ENCODE measurements at regions not wholly inside any gene's neighbourhood (a gene's known extent, or its start where the extent isn't known, plus 50 kb on each side); places are given as distances from the start of the nearest gene placed in this dataset.

DNA sequence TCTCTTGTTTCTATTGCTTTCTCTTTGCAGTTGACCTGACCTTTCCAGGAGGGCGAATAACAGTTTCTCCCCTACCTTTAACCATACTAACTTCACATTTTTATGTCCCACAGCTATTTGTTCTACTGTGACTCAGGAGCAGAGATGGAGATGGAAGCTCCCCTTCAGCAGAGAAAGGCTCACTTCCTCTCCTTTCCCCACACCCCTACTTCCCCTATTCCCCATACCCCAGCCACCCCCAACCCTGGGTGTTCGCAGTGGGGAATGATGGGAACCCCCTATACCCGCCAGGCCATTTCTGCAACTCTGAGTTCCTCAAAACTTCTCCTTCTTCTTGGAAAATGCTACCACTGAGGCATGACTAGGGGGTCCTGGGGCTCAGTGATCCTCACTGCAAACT is 285.4 kb upstream of the MGAT5 start:
- no peaks in the 10 kb centered on the region for H3K9me3 Mint-ChIP-seq
- no peak for DNase-seq
- H3K27ac Mint-ChIP-seq: no peak overlapping the region
- H3K27me3 Mint-ChIP-seq (ENCODE audit: insufficient read depth): peaks cover 5% of the 10 kb centered on the region
- no peak for TF ChIP-seq CTCF (IDR thresholded peaks at IDR 0.05)
- no peak overlapping the region for H3K4me3 Mint-ChIP-seq
- peaks cover 43% of the 10 kb centered on the region for H3K4me1 Mint-ChIP-seq (ENCODE audit: low read depth)
- H3K36me3 Mint-ChIP-seq (ENCODE audit: low read depth): no peaks in the 10 kb centered on the region

DNA sequence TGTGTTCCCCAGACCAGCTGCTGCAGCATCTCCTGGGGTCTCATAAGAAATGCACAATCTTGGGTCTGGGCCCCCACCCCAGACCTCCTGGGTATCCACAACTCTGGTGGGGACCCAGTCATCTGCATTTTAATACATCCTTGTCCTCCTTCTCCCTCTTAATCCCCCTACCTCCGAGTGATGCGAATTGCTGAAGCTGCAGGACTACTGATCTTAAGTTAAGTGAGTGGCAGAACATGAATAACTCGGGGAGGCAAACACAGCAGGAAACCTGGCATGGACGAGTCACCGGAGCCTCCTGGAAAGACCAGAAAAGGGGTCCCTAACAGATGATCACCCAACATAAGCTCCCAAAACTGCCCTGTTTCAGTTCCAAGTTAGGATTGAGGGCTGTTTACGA is 283.2 kb upstream of the MGAT5 start:
- TF ChIP-seq CTCF (IDR thresholded peaks at IDR 0.05): no peak
- Mint-ChIP-seq H3K27me3 (ENCODE audit: insufficient read depth) (peaks cover 5% of the 10 kb centered on the region), H3K4me3 (no peak overlapping the region), H3K27ac (no peak overlapping the region), H3K9me3 (no peaks in the 10 kb centered on the region), H3K36me3 (ENCODE audit: low read depth) (no peaks in the 10 kb centered on the region), H3K4me1 (ENCODE audit: low read depth) (peaks cover 65% of the 10 kb centered on the region)
- DNase-seq: no peak

DNA sequence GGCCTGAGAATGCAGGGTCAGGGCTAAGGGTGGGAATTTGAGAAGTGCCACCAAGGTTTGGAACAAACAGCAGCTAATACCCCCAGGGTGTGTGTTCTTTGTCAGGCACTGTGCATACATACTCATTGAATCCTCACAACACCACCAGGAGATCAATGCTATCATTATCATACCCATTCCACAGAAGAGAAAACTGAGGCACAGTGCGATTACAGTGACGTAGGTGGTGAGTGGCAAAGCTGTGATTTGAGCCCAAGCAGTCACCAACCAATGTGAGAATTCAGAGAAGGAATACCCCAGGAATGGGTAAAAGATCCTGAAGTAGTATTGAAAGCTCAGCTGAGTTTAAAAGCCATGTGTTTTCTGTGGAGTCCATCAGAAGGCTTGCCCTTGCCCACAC is 281.6 kb upstream of the MGAT5 start:
- DNase-seq: no peak
- H3K4me1 Mint-ChIP-seq (ENCODE audit: low read depth): peaks cover 82% of the 10 kb centered on the region
- H3K9me3 Mint-ChIP-seq: no peaks in the 10 kb centered on the region
- H3K27ac Mint-ChIP-seq: no peak overlapping the region
- no peaks in the 10 kb centered on the region for H3K36me3 Mint-ChIP-seq (ENCODE audit: low read depth)
- H3K27me3 Mint-ChIP-seq (ENCODE audit: insufficient read depth): peaks cover 5% of the 10 kb centered on the region
- no peak for TF ChIP-seq CTCF (IDR thresholded peaks at IDR 0.05)
- peak overlapping the region; percentile 11; the same call in 1 of the 2 replicates for H3K4me3 Mint-ChIP-seq

DNA sequence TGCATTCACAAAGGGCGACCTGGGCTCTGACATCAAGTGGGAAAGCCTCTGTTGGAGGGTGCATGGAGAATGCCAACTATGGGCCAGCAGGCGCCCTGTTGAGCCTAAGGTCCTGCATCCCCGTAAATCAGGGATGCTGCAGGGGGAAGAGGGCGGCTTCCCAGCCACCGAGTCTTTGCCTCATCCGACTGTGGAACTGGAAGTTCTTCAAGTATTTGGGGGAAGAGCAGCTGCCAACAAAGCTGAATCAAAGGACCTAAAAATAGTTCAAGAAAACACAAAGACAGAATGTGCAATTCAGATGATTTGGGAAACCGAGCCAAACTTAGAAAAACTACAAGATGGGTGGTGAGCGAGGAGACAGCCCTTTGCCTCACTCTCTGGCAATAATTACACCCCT is 281.1 kb upstream of the MGAT5 start:
- H3K36me3 Mint-ChIP-seq (ENCODE audit: low read depth): no peaks in the 10 kb centered on the region
- no peaks in the 10 kb centered on the region for H3K9me3 Mint-ChIP-seq
- H3K4me3 Mint-ChIP-seq: peak overlapping the region; percentile 55
- peaks cover 82% of the 10 kb centered on the region for H3K4me1 Mint-ChIP-seq (ENCODE audit: low read depth)
- H3K27me3 Mint-ChIP-seq (ENCODE audit: insufficient read depth): peaks cover 8% of the 10 kb centered on the region
- peak; percentile 57 for DNase-seq
- peak overlapping the region; percentile 44; the same call in 1 of the 2 replicates for H3K27ac Mint-ChIP-seq
- no peak for TF ChIP-seq CTCF (IDR thresholded peaks at IDR 0.05)

GRCh38 chr2:133974353-133974752 is 279.5 kb upstream of the MGAT5 start:
- TF ChIP-seq CTCF (IDR thresholded peaks at IDR 0.05): no peak
- Mint-ChIP-seq H3K27ac (no peak overlapping the region), H3K4me1 (ENCODE audit: low read depth) (peaks cover 74% of the 10 kb centered on the region), H3K27me3 (ENCODE audit: insufficient read depth) (peaks cover 10% of the 10 kb centered on the region), H3K9me3 (no peaks in the 10 kb centered on the region), H3K4me3 (no peak overlapping the region), H3K36me3 (ENCODE audit: low read depth) (no peaks in the 10 kb centered on the region)
- DNase-seq: no peak

DNA sequence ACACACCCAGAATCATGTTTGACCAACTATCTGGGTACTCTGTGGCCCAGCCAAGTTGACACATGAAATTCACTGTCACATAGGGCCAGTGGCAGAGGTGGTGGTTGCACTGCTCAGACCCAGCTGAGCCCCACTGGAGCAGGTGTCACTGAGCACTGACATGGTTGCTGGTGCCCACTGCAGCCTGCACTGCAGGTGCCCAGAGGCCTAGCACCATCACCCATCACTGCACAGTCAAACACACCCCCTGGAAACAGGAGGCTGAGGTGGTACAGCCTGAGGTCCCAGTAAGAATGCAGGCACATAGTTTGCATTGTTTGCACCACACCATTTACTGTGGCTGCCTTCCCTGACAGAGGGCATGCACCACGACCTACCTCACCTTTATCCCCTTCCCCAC is 278.7 kb upstream of the MGAT5 start:
- no peak for TF ChIP-seq CTCF (IDR thresholded peaks at IDR 0.05)
- no peaks in the 10 kb centered on the region for H3K9me3 Mint-ChIP-seq
- no peak overlapping the region for H3K27ac Mint-ChIP-seq
- H3K36me3 Mint-ChIP-seq (ENCODE audit: low read depth): no peaks in the 10 kb centered on the region
- no peak for DNase-seq
- H3K27me3 Mint-ChIP-seq (ENCODE audit: insufficient read depth): peaks cover 12% of the 10 kb centered on the region
- peak overlapping the region; percentile 51; the same call in 1 of the 2 replicates for H3K4me3 Mint-ChIP-seq
- peaks cover 73% of the 10 kb centered on the region for H3K4me1 Mint-ChIP-seq (ENCODE audit: low read depth)
